ENCODE measurements at regions not wholly inside any gene's neighbourhood (a gene's known extent, or its start where the extent isn't known, plus 50 kb on each side); places are given as distances from the start of the nearest gene placed in this dataset.
"Not testable (repeated sequence)": the region's sequence is repeated elsewhere in the genome, so short reads cannot be mapped to it uniquely, and the experiment has no call there.

DNA sequence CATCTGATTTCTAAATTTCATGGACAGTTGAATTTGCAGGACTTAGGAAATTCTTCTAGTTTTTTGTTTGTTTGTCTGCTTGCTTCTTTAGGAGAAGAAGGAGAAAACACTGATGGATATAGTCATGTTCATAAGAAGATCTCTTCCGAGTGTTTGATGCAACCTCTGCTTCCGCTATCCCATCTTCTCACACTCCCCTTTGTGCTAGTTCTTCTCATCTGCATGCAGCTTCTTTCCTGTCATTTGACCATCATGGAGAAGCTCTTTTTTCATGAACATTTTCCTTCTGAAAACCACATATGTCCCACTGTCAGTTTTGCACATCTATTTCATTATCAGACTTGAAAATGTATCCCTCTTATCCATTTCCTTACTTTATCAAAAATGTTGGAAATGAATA, 346.9 kb upstream of the PRKCQ start:
- DNase-seq (ENCODE audit: low read depth, low spot score), result no peak

DNA sequence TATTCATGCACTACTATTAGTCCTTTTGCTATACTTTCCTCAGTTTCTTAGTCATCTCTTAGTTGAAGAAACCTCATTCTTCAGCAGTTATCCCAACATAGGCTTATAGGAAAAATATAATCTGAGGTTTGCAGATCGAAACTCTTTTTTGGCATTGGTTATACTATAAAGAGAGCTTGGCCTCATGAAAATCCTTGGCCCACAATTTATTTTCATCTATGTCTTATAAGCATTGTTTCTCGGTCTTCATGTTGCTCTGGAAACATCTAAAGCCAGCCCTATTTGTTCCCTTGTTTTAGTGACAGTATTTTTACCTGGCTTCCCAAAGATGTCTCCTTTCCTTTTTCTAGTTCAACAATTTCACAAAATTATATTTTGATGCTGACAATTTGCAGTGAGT, 345.1 kb upstream of the PRKCQ start:
- no peak for DNase-seq (ENCODE audit: low read depth, low spot score)

DNA sequence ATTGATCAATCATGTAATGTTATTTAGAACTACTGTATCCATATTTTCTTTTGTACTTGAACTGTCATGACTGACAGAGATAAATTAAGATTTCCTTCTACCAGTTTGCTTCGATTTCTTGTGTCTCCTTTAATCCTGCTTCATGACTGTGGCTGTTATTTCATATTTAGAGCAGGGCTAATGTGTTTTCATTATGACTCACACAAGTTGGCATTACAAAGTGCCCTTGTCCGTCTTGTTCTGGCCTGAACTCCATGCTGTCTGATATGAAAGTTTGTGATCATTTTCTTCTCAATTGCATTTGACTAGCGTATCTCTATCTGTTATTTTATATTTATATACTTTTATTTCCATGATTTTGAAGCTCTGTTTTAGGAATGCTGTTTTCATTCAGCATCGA, 344.1 kb upstream of the PRKCQ start:
- DNase-seq (ENCODE audit: low read depth, low spot score), result no peak

DNA sequence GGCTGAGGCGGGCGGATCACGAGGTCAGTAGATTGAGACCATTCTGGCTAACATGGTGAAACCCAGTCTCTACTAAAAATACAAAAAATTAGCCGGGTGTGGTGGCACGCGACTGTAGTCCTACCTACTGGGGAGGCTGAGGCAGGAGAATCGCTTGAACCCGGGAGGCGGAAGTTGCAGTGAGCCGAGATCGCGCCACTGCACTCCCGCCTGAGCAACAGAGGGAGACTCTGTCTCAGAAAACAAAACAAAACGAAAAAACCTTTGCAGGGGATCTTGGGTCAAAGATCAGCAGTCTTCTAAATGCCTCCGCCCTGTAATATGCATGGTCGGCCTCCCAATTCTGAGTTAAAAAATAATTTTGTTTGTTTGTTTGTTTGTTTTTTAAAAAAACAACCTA, 340.9 kb upstream of the PRKCQ start:
- not testable (repeated sequence) for DNase-seq (ENCODE audit: low read depth, low spot score)

DNA sequence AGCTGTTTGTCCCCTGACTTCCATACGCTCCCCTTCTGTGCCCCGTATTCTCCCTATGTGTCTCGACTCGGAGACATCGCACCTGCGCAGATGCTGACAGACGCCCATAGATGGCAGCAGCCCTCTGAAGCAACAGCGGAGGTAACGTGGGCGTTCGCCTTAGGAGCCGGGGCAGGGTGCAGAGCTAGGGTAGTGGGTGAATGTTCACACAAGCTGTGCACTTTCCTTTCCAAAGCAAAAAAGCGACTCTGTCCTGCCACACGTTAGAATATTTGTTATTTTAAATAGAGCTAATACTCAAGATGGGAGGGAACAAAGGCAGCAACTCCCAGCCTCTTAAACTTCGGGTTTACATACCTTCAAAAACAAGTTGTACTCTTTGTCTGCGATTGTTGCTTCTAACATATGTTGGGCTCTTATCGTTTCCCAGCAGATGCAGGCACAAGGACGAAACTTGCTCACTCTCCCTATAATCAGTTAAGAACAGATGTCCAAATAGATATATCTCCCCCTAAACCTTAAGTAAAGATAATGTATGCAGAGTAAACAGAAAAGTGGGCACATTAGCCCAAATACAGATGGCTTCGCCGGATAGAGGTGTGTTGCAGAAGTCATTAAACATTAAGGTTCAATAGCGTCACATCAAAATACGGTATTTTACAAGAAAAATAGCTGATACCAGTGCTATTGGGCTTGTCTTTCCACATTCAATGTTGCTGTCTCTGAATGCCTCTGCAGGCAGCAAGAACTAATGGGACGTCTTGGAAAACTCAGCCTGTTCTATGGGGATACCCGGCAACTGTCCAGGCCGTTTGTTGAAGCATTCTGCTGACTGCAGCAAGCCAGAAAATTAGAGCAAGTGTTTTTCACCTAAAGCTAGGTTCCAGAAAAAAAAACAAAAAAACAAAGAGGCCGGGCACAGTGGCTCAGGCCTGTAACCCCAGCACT, 340.3 kb upstream of the PRKCQ start:
- peak; percentile 63 for DNase-seq (ENCODE audit: low read depth, low spot score)

DNA sequence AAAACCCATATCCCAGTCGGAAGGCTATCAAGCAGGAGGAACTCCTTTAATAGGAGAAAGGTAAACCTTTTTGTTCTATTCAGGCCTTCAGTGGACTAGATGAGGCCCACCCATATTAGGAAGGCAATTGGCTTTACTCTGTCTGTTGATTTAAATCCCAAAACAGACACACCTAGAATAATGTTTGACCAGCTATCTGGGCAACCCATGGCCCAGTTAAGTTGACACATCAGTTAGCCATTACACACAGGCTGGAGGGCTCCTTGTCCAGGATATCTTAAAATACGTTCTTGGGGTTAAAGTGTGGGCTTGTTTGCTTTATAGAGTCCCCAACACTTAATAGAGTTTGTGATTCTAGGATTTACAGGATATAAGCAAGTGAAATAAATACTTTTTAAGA, 339.0 kb upstream of the PRKCQ start:
- DNase-seq (ENCODE audit: low read depth, low spot score), result no peak

DNA sequence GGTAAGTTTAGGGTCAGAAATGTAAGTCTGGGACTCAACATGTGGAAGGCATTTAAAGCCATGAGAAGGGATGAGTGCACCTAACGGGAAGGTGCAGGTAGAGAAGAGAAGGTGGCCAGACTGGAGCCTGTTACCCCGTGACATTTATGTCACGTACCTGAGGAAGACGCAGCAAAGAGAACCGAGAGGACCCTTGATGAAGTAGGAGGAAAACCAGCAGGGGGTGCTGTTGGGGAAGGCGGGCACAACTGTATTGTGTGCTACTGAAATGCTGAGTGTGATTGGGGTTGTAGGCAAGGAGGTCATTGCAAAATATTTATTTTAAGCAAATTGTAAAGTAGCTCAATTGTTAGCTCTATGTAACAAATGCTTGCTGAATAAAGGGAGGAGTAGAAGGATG, 338.2 kb upstream of the PRKCQ start:
- DNase-seq (ENCODE audit: low read depth, low spot score), result peak; percentile 39

DNA sequence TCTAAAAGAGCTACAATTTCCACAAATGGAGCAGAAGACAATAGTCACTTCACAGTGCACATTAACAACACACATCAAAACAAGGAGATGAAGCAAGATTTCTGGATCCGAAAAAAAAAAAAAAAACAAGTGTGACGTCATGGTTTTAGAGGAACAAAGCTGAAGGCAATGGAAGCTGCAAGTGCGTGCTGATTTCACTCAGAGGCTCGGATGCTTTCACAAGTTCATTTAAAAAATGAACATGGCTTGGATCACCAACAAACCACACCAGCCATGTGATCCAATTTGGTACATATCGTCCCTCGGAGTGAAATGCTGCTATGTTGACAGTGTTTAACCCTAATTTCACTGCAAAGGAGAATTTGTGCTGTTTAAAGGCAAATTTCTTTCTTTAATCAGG, 337.0 kb upstream of the PRKCQ start:
- no peak for DNase-seq (ENCODE audit: low read depth, low spot score)

DNA sequence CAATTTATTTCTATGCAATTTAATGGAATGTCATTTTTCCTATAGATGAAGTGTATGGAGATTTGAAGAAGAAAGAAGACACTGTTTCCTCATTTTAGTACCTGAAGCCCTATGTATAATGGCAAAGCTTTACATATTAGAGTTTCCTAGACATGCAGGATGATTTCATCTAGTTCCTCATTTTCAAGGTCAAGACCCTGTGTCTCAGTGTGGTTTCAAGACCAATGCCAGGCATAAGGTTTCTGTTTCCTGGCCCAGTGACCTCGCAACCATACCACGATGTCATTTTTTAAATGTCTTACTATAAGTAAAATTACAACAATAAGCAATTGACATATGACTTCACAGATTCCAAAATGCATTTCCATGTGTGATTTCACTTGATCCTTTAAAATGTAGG, 336.5 kb upstream of the PRKCQ start:
- no peak for DNase-seq (ENCODE audit: low read depth, low spot score)

DNA sequence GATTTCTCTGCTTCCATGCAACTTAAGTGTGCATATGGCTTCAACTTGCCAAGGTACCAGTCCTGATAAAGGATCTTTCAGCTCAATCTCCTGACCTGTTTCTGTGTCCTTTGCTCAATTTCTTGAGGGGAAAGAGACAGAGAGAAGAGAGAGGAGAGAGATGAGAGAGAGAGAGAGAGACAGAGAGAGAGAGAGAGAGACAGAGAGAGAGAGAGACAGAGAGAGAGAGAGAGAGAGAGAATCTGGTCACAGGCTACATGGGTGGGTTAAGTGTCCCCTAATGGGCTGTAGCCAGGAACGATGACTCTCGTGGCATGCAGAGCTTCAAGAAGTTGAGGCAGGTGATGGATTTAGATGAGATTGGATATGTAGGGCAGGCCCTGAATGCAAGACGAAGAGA, 335.2 kb upstream of the PRKCQ start:
- no peak for DNase-seq (ENCODE audit: low read depth, low spot score)

DNA sequence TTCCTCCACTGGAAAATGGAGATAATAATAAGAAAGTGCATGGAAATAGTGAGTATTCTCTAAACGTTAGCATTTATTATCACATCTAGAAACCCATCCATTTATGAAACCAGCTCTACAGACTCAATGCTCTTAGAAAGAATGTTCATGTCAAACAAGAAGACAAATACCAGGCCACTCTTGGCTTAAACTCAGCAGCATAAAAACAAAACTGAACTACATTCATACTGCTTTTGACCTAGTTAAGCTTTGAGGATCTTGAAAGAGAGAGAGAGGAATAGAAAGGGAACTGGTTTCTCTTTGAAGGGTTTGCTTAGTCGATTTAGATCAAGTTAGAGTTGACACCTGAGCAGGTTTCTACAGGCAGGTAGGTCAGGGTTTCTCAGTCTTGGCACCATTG, 332.9 kb upstream of the PRKCQ start:
- DNase-seq (ENCODE audit: low read depth, low spot score), result no peak

DNA sequence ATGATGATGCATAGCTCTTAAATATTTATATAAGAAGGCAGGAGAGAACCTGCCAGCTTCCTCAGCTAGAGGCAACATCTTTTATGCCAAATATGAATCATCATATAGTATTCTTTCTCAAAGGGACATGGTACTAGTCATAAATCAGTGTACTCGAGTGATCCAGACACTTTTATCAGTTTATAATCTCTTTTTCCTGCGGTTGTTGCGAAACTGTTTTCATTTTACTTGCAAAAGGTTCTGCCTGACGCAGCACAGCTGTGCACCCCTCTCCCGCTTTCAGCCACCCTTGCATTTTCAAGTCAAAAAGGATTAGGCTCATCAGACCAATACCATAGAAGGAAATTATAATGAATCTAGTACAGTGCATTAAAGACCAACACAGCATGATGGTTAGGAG, 332.3 kb upstream of the PRKCQ start:
- DNase-seq (ENCODE audit: low read depth, low spot score), result no peak

DNA sequence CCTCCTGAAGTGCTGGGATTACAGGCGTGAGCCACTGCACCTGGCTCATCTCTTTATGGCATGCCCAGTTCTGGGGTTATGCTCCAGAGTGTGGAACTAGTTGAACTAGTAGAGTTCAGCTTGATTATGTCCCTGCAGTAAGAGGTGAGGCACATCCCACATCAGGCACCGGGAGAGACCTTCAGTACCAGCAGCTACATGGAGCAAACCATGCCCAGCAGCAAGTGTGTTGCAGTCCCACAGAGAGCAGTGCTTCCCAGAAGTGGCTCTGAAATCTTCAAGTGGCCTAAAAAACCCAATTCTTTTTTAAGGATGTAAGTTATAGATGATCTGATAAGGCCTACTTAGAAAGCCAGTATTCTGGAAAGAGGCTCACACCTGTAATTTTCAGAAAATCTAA, 331.9 kb upstream of the PRKCQ start:
- no peak for DNase-seq (ENCODE audit: low read depth, low spot score)

DNA sequence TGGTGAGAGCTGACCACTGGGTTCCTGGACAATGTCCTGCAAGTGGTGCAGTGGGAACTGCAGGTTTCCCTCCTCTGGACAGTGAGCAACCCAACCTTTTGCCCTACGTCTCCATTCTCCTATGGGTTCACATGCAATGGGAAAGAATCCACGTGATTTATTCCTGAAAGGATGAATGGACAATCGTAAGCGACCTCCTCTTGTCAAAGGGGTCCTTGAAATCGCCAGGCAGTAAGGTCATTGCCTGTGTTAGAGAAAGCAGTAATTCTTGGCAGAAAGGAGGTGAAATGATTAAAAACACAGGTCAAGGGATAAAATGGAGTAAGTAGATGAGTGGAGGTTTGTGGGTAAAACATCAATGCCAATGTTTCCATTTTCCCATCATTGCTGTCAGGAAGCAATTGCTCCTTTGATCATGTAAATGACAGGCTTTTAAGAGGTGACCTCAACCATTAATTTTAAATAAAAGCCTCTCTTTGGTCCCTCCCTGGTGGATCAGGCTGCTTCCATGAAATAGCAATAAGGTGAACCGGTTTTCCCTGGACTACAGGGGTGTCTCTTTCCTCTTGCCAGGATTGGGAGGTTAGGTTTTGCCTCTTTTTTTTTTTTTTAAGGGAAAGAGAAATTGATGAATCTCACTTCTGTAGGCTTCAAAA, 330.0 kb upstream of the PRKCQ start:
- no peak for DNase-seq (ENCODE audit: low read depth, low spot score)

DNA sequence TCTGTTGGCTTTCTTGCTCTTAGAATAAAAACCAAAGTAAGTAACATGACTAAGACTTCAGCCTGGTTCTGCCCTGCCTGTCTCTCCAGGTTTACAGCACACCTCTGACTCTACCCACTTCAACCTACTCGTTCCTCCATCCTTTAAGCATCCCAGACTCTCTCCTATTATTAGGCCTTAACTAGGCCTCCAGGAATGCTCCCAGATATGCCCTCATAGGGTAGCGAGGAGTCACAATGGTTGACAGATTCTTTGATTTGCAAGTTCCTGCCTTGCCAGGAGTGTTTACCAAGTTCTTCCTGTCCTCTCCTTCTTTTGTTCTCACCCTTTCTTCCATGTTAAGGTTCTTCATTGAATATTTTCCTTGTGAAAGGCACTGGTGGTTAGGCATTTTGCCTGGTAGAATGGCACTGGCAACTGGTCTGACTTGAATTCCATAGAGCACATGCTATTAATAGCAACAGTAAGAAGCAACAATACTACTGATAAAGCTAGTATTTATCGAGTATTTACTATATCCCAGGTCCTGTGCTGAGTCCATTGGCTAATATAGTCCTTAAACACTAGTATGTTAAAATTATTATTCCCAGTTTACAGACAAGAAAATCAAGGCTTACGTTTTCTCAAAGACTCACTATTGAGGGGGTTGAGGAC, 327.9 kb upstream of the PRKCQ start:
- no peak for DNase-seq (ENCODE audit: low read depth, low spot score)

DNA sequence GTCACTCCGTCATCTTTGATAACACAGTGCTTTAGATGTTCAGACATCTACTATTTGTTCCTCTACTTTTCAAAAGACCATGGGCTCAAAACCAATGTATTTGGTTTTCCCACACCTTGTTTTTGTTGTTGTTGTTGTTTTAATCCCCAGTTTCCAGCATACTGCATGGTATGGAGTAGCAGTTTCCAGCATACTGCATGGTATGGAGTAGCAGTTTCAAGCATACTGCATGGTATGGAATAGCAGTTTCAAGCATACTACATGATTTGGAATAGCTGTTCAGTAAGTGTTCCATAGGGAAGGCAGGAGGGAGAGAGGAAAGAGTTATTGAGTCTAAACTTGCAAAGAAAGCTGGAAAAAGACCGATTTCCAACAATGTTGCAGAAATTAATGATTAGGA, 314.3 kb upstream of the PRKCQ start:
- DNase-seq (ENCODE audit: low read depth, low spot score), result no peak

DNA sequence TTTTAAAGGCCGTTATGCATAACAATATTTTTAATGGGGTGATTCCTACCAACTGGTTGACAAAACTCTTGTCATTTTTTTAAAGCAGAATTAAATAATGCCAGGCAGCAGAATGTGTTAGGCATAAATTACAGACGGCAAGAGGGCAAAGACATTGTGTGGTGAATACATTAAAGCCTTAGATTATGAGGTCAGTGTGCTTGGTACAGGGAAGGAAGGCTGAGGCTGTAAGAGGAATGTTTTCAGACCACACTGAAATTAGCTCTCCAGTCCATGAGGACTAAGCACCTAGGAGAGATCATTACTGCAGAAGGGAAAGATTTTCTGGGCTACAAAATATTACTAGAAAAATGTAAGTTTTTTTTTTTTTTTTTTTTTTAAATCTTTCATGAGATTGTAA, 312.8 kb upstream of the PRKCQ start:
- DNase-seq (ENCODE audit: low read depth, low spot score), result no peak

DNA sequence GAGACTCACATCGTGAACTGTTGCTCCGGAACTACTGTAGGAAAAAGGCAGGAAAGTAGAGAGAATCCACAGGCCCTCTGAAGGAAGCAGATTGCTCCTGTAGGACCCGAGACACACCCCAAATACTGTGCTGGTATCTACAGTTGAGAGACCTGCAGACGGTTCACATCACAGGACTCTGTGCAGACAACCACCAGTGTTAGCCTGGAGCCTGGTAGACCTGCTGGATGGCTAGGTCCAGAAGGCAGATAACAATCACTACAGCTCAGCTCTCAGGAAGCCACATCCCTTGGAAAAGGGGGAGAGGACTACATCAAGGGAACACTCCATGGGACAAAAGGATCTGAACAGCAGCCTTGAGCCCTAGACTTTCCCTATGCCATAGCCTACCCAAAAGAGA, 311.8 kb upstream of the PRKCQ start:
- no peak for DNase-seq (ENCODE audit: low read depth, low spot score)

DNA sequence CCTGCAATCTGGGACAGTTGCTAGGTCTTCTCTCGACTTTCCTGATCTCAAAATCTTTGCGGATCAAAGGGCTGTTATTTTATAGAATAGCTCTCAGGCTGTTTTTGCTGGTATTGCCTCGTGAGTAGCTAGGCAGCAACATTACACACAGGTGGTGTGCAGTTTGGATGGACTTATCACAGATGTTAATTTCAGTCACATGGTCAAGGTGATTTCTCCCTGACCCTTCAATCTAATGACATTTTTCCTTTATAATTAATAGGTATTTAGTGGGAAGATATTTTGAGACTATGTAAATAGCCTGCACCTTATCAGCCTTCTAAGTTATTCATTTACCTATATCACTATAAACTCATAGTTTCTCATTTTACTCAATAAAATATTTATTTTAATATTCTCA, 309.6 kb upstream of the PRKCQ start:
- DNase-seq (ENCODE audit: low read depth, low spot score), result no peak

DNA sequence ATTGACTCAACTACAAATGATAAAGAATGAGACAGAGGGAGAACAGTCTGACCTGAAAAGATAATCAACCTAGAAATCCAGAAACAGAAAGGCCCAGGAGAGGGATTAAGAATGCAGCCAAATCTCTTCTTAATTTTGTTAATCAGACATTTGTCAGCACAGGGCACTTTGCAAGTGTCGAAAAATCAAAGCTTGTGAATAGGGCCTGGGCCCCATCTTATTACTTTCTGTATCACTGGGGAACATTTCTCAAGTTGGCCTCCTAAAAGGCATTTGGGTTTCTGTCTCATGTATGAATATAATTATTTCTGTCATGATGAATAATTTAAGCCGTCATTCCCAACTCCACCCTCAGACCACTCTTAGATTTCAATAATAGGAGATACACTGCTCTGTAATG, 308.4 kb upstream of the PRKCQ start:
- DNase-seq (ENCODE audit: low read depth, low spot score), result no peak

DNA sequence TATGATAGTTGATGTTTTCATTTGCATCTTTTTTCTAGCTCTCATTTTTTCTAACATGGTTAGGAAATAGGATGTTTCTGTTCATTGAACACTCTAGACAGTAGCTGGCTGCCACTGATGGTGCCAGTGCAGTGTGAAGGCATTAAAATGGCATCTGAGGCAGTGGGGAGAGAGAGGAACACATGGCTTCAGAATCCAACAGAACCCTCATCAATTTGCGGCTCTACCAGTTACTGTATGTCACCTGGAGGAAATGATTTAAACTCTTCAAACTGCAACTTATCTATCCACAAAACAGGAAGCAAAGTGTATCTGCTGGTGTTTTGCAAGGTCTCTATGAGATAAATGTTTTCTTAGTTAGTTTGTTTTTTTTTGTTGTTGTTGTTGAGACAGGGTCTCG, 305.2 kb upstream of the PRKCQ start:
- no peak for DNase-seq (ENCODE audit: low read depth, low spot score)

DNA sequence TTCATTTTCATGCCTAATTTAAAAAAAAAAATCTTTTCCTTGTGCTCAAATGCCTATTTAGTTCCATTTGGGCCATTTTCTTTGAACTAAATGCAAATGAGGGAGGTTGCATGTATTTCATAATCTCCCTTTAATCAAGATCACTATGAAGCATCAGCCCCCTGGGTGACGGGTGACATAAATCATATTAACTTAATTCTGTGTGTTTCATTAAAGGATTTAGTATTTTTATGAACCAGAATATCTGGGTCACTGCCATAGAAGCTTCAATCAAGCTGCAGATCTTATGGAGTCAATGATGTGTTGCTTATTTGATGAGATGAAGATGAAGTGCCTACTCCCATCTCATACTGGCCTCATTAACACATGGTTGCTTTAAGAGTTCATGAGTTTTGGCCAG, 301.9 kb upstream of the PRKCQ start:
- DNase-seq (ENCODE audit: low read depth, low spot score), result no peak
